Activated naive CD4-positive, alpha-beta T cell treated with anti-CD3 and anti-CD28 coated beads, Interleukin-2, amount 50 U/mL, for 24 hours (primary cell): ENCODE measurements at regions not wholly inside any gene's neighbourhood (a gene's known extent, or its start where the extent isn't known, plus 50 kb on each side); places are given as distances from the start of the nearest gene placed in this dataset.

ENCODE experiments used
- H3K27ac Mint-ChIP-seq: one replicate; pipeline ENCODE4 v1.8.0; 2021; ENCODE audit warnings: mild to moderate bottlenecking, mixed read lengths
- H3K27me3 Mint-ChIP-seq: one replicate; pipeline ENCODE4 v1.8.0; 2021; ENCODE audit warnings: mixed read lengths
- H3K36me3 Mint-ChIP-seq: one replicate; pipeline ENCODE4 v1.8.0; 2021; ENCODE audit warnings: mixed read lengths
- H3K4me1 Mint-ChIP-seq: one replicate; pipeline ENCODE4 v1.8.0; 2021; ENCODE audit warnings: mixed read lengths
- H3K4me3 Mint-ChIP-seq: one replicate; pipeline ENCODE4 v1.8.0; 2021; ENCODE audit warnings: mild to moderate bottlenecking, mixed read lengths
- H3K9me3 Mint-ChIP-seq: one replicate; pipeline ENCODE4 v1.8.0; 2021; ENCODE audit warnings: mixed read lengths

DNA sequence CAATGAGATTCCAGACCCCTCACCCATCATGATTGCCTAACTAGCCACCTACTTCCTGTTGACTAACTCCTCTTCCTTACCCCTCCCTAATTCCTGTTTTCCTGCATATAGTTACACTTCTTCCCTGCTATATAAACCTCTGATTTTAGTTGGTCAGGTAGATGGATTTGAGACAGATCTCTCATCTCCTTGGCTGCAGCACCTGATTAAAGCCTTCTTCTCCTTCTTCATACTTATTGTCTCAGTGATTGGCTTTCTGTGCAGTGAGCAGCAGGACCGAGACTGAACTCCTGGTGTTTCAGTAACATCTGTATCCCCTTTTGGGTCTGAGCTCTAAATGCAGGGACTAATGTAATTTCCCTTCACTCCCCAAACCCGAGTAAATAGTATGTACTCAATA, 51.7 kb upstream of the ATXN1 start:
- Mint-ChIP-seq H3K4me3 (no peak overlapping the region), H3K27me3 (peaks cover 2% of the 10 kb centered on the region), H3K4me1 (no peaks in the 10 kb centered on the region), H3K36me3 (peaks cover 13% of the 10 kb centered on the region), H3K27ac (no peak overlapping the region), H3K9me3 (peaks cover 16% of the 10 kb centered on the region)

DNA sequence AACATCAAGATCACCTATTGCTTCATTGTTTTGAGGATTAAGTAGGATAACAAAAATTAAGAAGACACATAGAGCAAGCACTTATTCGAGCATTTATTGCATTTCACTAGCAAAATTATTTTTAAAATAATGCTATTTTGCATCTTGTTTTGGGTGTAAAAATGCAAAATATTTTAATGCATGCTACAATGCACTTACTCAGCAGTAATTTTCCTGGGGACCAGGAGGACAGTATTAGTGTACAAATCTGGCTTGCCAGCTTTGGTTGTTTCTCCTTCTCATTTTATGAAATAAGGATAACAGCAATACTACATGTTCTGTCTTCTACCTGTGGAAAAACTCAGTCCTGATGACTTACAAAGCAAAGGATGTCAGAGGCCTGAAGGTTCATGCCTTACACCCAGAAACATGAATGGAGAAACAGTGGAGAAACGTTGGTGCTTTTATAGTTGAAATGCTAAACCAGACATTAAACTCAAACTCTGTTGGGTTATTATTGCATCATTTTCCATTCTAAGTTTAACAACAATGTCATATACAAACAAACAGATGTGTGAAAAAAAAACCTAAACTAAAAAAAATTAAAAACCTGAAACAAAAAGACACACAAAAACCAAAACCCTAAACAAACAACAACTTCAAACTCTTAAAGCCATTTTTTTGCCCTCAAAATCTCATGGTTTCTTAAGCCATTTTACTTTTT, 50.2 kb upstream of the ATXN1 start:
- H3K4me3 Mint-ChIP-seq, result no peak overlapping the region
- H3K27me3 Mint-ChIP-seq, result peaks cover 2% of the 10 kb centered on the region
- H3K36me3 Mint-ChIP-seq, result peaks cover 13% of the 10 kb centered on the region
- H3K27ac Mint-ChIP-seq, result no peak overlapping the region
- H3K4me1 Mint-ChIP-seq, result no peaks in the 10 kb centered on the region
- peaks cover 16% of the 10 kb centered on the region for H3K9me3 Mint-ChIP-seq
